Astrocyte (in vitro differentiated cells and primary cell): ENCODE measurements at regions not wholly inside any gene's neighbourhood (a gene's known extent, or its start where the extent isn't known, plus 50 kb on each side); places are given as distances from the start of the nearest gene placed in this dataset.

Experiments used
- DNase-seq: peaks from one replicate; pipeline ENCODE4 v3.0.0-alpha.2; 2010; ENCODE audit warnings: low read depth
- FAIRE-seq: peaks from 2 replicates; lab custom pipeline; 2011; peaks lifted over from hg19 to GRCh38; lab: Jason Lieb, UNC
- H2AFZ ChIP-seq: 2 replicates; pipeline ENCODE4 v1.6.0; 2012; ENCODE audit warnings: low read depth, low read length, inconsistent platforms
- H3K27ac ChIP-seq: 2 replicates; pipeline ENCODE4 v1.5.1; 2011; ENCODE audit warnings: low read depth, low read length, inconsistent platforms
- H3K27me3 ChIP-seq: 2 replicates; pipeline ENCODE4 v1.6.0; 2011; ENCODE audit warnings: low read length, inconsistent platforms; ENCODE audit not compliant: insufficient read depth
- H3K36me3 ChIP-seq: 2 replicates; pipeline ENCODE4 v1.5.1; 2011; ENCODE audit warnings: low read length, inconsistent platforms; ENCODE audit not compliant: insufficient read depth
- H3K4me1 ChIP-seq: 2 replicates; pipeline ENCODE4 v1.5.1; 2011; ENCODE audit warnings: low read length, inconsistent platforms; ENCODE audit not compliant: insufficient read depth
- H3K4me2 ChIP-seq: 2 replicates; pipeline ENCODE4 v1.6.0; 2012; ENCODE audit warnings: low read length, inconsistent platforms
- H3K4me3 ChIP-seq: 2 replicates; pipeline ENCODE4 v1.5.1; 2011; ENCODE audit warnings: low read depth, mild to moderate bottlenecking, low read length, inconsistent platforms; ENCODE audit not compliant: insufficient read depth
- H3K79me2 ChIP-seq: 2 replicates; pipeline ENCODE4 v1.6.0; 2012; ENCODE audit warnings: mild to moderate bottlenecking, low read length, inconsistent platforms; ENCODE audit not compliant: insufficient read depth
- H3K9ac ChIP-seq: 2 replicates; pipeline ENCODE4 v1.6.0; 2012; ENCODE audit warnings: mild to moderate bottlenecking, low read length, inconsistent platforms
- H3K9me3 ChIP-seq: 2 replicates; pipeline ENCODE4 v1.5.1; 2012; ENCODE audit warnings: low read depth, mild to moderate bottlenecking, low read length, inconsistent platforms; ENCODE audit not compliant: insufficient read depth
- H4K20me1 ChIP-seq: 2 replicates; pipeline ENCODE4 v1.6.0; 2012; ENCODE audit warnings: low read length, inconsistent platforms; ENCODE audit not compliant: insufficient read depth
- H3K27ac Mint-ChIP-seq: one replicate; pipeline ENCODE4 v1.8.0; 2021; ENCODE audit warnings: mild to moderate bottlenecking, mixed read lengths; ENCODE audit not compliant: unreplicated experiment
- H3K27me3 Mint-ChIP-seq: one replicate; pipeline ENCODE4 v1.8.0; 2021; ENCODE audit warnings: low read depth, mixed read lengths; ENCODE audit not compliant: unreplicated experiment
- H3K36me3 Mint-ChIP-seq: one replicate; pipeline ENCODE4 v1.8.0; 2021; ENCODE audit warnings: low read depth, mixed read lengths; ENCODE audit not compliant: unreplicated experiment
- H3K4me1 Mint-ChIP-seq: one replicate; pipeline ENCODE4 v1.8.0; 2021; ENCODE audit warnings: low read depth, mixed read lengths; ENCODE audit not compliant: unreplicated experiment
- H3K4me3 Mint-ChIP-seq: one replicate; pipeline ENCODE4 v1.8.0; 2021; ENCODE audit warnings: mild to moderate bottlenecking, moderate library complexity, mixed read lengths; ENCODE audit not compliant: unreplicated experiment
- H3K9me3 Mint-ChIP-seq: one replicate; pipeline ENCODE4 v1.8.0; 2021; ENCODE audit warnings: mild to moderate bottlenecking, mixed read lengths; ENCODE audit not compliant: unreplicated experiment
- EZH2 ChIP-seq: IDR thresholded peaks from 2 replicates; pipeline ENCODE4 v1.6.1; 2012; ENCODE audit warnings: mild to moderate bottlenecking, low read length, inconsistent platforms; ENCODE audit not compliant: insufficient read depth
- TF ChIP-seq, protein P1 (sequence below): IDR thresholded peaks from 2 replicates; pipeline ENCODE4 v1.5.1; 2011; ENCODE audit warnings: low read depth, mild to moderate bottlenecking, inconsistent platforms, low read length, moderate library complexity; ENCODE audit not compliant: insufficient read depth

DNA sequence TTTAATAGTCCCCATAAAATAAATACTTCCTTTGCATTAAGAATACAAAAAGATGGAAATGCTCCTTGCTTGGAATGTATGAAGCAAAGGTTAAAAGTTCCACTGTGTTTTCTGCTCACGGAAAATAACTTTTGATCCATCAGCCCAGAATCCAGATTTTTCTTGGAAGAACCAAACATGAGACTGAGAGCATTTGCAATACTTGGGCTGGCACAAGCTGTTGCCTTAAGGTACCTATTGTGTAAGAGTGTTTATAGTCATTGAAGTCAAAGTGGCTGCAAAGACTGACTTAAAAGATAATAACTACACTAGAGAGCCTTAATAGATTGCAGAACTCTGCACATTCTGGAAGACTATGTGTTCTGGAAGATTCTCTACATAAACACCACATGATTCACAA, 281.4 kb downstream of the RAB28 start:
- Mint-ChIP-seq H3K4me1 (no peaks in the 10 kb centered on the region), H3K4me3 (no peak overlapping the region), H3K36me3 (no peaks in the 10 kb centered on the region), H3K27ac (no peak overlapping the region), H3K27me3 (peaks cover 3% of the 10 kb centered on the region), H3K9me3 (no peaks in the 10 kb centered on the region)
- H3K27me3 ChIP-seq: no peaks in the 10 kb centered on the region
- no peak overlapping the region for H3K4me2 ChIP-seq
- H3K4me3 ChIP-seq: no peak overlapping the region
- no peak for TF ChIP-seq EZH2
- TF ChIP-seq, protein P1, sequence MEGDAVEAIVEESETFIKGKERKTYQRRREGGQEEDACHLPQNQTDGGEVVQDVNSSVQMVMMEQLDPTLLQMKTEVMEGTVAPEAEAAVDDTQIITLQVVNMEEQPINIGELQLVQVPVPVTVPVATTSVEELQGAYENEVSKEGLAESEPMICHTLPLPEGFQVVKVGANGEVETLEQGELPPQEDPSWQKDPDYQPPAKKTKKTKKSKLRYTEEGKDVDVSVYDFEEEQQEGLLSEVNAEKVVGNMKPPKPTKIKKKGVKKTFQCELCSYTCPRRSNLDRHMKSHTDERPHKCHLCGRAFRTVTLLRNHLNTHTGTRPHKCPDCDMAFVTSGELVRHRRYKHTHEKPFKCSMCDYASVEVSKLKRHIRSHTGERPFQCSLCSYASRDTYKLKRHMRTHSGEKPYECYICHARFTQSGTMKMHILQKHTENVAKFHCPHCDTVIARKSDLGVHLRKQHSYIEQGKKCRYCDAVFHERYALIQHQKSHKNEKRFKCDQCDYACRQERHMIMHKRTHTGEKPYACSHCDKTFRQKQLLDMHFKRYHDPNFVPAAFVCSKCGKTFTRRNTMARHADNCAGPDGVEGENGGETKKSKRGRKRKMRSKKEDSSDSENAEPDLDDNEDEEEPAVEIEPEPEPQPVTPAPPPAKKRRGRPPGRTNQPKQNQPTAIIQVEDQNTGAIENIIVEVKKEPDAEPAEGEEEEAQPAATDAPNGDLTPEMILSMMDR: no peak
- DNase-seq (no peak), FAIRE-seq (no peak)
- H3K79me2 ChIP-seq: no peaks in the 10 kb centered on the region
- H3K9ac ChIP-seq: no peak overlapping the region
- no peak overlapping the region for H3K27ac ChIP-seq
- no peaks in the 10 kb centered on the region for H3K36me3 ChIP-seq
- H4K20me1 ChIP-seq: no peaks in the 10 kb centered on the region
- no peaks in the 10 kb centered on the region for H3K4me1 ChIP-seq
- no peak overlapping the region for H2AFZ ChIP-seq
- H3K9me3 ChIP-seq: no peaks in the 10 kb centered on the region

DNA sequence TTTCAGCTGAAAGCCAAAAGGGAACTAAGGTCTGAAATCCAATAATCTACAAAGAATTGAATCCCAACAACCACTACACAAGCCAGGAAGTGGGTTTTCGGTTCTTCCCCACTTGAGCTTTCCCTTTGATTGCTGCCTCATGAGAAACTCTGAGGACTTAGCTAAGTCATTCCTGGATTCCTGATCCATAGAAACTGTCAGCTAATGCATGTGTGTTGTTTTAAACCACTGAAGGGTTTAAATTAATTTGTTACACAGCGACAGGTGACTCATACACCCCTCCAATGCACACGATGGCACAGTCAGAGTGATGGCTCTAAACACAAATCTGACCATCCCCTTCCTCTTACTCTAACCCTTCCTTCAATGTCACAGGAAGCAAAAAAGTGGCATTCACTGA, 282.9 kb downstream of the RAB28 start:
- H3K4me1 Mint-ChIP-seq: no peaks in the 10 kb centered on the region
- H3K27me3 Mint-ChIP-seq: peaks cover 3% of the 10 kb centered on the region
- Histone ChIP-seq H2AFZ (no peak overlapping the region), H3K9me3 (no peaks in the 10 kb centered on the region), H4K20me1 (no peaks in the 10 kb centered on the region), H3K4me1 (no peaks in the 10 kb centered on the region), H3K4me3 (no peak overlapping the region), H3K9ac (no peak overlapping the region), H3K27me3 (no peaks in the 10 kb centered on the region), H3K79me2 (no peaks in the 10 kb centered on the region), H3K27ac (no peak overlapping the region), H3K4me2 (no peak overlapping the region), H3K36me3 (no peaks in the 10 kb centered on the region)
- TF ChIP-seq, protein P1: no peak
- TF ChIP-seq EZH2: no peak
- no peak overlapping the region for H3K4me3 Mint-ChIP-seq
- H3K9me3 Mint-ChIP-seq: no peaks in the 10 kb centered on the region
- no peaks in the 10 kb centered on the region for H3K36me3 Mint-ChIP-seq
- no peak overlapping the region for H3K27ac Mint-ChIP-seq
- FAIRE-seq: no peak
- no peak for DNase-seq

DNA sequence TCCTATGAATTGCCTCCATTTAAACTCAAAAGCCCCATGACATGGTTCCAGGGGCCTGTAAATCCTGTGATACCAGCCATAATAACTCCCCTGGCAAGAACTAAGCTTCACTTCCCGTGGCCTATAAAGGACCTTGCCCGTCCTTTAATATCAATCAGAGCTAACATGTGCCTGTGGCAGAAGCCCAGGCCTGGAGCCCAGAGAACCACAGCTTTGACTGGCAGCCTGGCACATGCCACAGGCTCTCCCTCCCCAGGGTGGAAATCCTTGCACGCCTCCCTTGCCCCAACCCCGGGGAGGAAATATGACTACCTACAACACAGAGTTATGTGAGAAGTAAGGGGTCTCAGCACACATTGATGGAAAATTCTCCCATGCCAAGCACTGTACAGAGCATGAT, 287.4 kb downstream of the RAB28 start:
- Histone ChIP-seq H3K4me3 (no peak overlapping the region), H3K79me2 (no peaks in the 10 kb centered on the region), H3K36me3 (no peaks in the 10 kb centered on the region), H3K9me3 (no peaks in the 10 kb centered on the region), H4K20me1 (no peaks in the 10 kb centered on the region), H3K4me1 (no peaks in the 10 kb centered on the region), H2AFZ (no peak overlapping the region), H3K9ac (no peak overlapping the region), H3K27me3 (no peaks in the 10 kb centered on the region), H3K27ac (no peak overlapping the region), H3K4me2 (no peak overlapping the region)
- H3K36me3 Mint-ChIP-seq: no peaks in the 10 kb centered on the region
- TF ChIP-seq EZH2: no peak
- TF ChIP-seq, protein P1: no peak
- H3K4me1 Mint-ChIP-seq: no peaks in the 10 kb centered on the region
- DNase-seq (no peak), FAIRE-seq (no peak)
- H3K27me3 Mint-ChIP-seq: no peaks in the 10 kb centered on the region
- H3K27ac Mint-ChIP-seq: no peak overlapping the region
- H3K4me3 Mint-ChIP-seq: no peak overlapping the region
- H3K9me3 Mint-ChIP-seq: peaks cover 4% of the 10 kb centered on the region
